ENCODE measurements at regions not wholly inside any gene's neighbourhood (a gene's known extent, or its start where the extent isn't known, plus 50 kb on each side); places are given as distances from the start of the nearest gene placed in this dataset.

DNA sequence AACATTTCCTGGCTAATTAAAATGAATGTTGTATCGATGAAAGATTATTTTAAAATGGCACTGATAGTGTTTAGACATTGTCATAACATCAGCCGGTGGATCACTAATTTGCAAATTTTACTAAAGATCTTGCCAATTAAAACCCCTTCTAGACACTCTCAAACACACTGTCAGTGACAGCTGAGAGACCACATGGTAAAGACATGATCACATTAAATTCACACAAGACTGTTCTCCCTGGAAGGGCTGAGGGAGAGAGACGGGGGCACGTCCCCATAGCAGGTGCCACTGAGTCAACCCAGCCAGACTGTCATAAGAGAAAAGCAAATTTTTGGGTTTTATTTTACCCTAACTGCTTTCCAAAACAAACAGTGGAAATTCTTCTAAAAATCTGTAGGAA lies 306.0 kb downstream of the TXNL1 start:
- H3K4me1 ChIP-seq: no peaks in the 10 kb centered on the region
- FAIRE-seq (no peak), ATAC-seq (no peak), DNase-seq (ENCODE audit: low read depth in 1 of 2, low spot score in 1 of 2) (no peak)
- H3K4me3 ChIP-seq: no peak overlapping the region
- H3K27ac ChIP-seq: no peak overlapping the region
- H3K9me3 ChIP-seq: no peaks in the 10 kb centered on the region
- CTCF ChIA-PET: interaction anchor here (0.6 kb wide), 1 partner anchor 1666 kb away, joined by 3 read pairs; no protein-coding TSS in a partner anchor
- POLR2A ChIA-PET: no interaction called here
- TF ChIP-seq CTCF (IDR thresholded peaks at IDR 0.05): no peak
- TF ChIP-seq RCOR1 (IDR thresholded peaks at IDR 0.05; ENCODE audit: low read depth, low read length): no peak
- no peak for TF ChIP-seq HEYL (CRISPR knock-in tag; IDR thresholded peaks at IDR 0.05)
- TF ChIP-seq HOXB13 (CRISPR knock-in tag; IDR thresholded peaks at IDR 0.05; ENCODE audit: low read depth): no peak
- TF ChIP-seq JUNB (IDR thresholded peaks at IDR 0.05): no peak
- H3K4me2 ChIP-seq: no peak overlapping the region
- 79% methylated on average over 4 of the region's 4 CpGs for WGBS (ENCODE audit: missing lambda C conversion rate)

DNA sequence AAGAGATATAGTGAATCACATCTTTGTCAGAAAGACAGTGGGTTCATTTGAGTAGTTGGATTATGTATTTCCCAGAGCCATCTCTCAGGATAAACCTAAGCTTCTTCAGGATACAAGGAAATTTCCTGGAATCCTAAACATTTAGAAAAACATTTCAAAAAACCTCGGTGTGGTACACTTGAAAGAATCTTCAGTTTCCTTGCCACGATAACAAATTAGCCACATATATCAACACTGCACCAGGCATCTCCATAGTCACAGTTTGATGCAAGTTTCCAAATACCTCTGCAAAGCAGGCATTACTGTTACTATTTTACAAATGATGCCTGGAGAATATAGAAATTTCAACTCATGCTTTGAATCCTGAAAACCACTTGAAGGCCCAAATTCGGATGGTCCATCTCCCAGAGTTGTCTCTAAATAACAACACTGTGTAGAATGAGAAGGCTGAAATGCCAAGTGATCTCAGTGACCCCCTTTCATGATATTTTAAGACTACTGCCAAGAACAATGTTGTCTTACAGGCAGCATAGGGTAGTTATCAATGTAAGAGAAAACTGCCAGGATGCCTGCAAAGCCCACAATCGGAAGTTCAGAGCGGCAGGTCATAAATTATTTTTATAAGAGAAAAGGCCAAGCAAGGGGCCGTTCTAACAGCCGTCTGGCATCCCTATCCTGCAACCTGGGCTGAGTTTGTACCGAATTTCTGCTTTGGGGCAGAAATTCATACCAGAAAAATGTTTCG lies 307.9 kb downstream of the TXNL1 start:
- no peak overlapping the region for H3K27ac ChIP-seq
- no peak overlapping the region for H3K4me3 ChIP-seq
- FAIRE-seq (no peak), ATAC-seq (no peak), DNase-seq (ENCODE audit: low read depth in 1 of 2, low spot score in 1 of 2) (no peak)
- TF ChIP-seq POLR2A (IDR thresholded peaks at IDR 0.05; ENCODE audit: low read length): no peak
- no peak for TF ChIP-seq PBX3 (IDR thresholded peaks at IDR 0.05)
- TF ChIP-seq RAD21 (conservative IDR thresholded peaks at IDR 0.05 in 1 of 2, IDR thresholded peaks at IDR 0.05 in 1 of 2): no peak
- TF ChIP-seq SREBF2 (IDR thresholded peaks at IDR 0.05): no peak
- TF ChIP-seq EHMT2 (IDR thresholded peaks at IDR 0.05; ENCODE audit: low read depth): no peak
- TF ChIP-seq, protein P1, sequence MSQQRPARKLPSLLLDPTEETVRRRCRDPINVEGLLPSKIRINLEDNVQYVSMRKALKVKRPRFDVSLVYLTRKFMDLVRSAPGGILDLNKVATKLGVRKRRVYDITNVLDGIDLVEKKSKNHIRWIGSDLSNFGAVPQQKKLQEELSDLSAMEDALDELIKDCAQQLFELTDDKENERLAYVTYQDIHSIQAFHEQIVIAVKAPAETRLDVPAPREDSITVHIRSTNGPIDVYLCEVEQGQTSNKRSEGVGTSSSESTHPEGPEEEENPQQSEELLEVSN (IDR thresholded peaks at IDR 0.05; ENCODE audit: borderline replicate concordance, low read depth): no peak
- no peak for TF ChIP-seq MAZ (IDR thresholded peaks at IDR 0.05; ENCODE audit: borderline replicate concordance, low read depth, low read length)
- no peak for TF ChIP-seq BCL3 (IDR thresholded peaks at IDR 0.05)
- no peak for TF ChIP-seq RFX5 (IDR thresholded peaks at IDR 0.05)
- TF ChIP-seq ZFP36 (IDR thresholded peaks at IDR 0.05; ENCODE audit: borderline replicate concordance, partially characterized antibody): no peak
- no peak for TF ChIP-seq ZSCAN20 (CRISPR knock-in tag; IDR thresholded peaks at IDR 0.05)
- 40% methylated on average over 9 of the region's 9 CpGs for WGBS (ENCODE audit: missing lambda C conversion rate)
- no peak overlapping the region for H3K4me2 ChIP-seq
- ChIA-PET CTCF (interaction anchor here (1.0 kb wide), 1 partner anchor 246 kb away, joined by 3 read pairs; no protein-coding TSS in a partner anchor), POLR2A (no interaction called here)
- H3K9me3 ChIP-seq: no peaks in the 10 kb centered on the region
- H3K4me1 ChIP-seq: no peaks in the 10 kb centered on the region

- H3K4me3 ChIP-seq: no peak overlapping the region
- WGBS (ENCODE audit: missing lambda C conversion rate): 53% methylated on average over 1 of the region's 1 CpG
- FAIRE-seq: no peak
- H3K9me3 ChIP-seq: no peaks in the 10 kb centered on the region
- no peak for ATAC-seq
- DNase-seq (ENCODE audit: low read depth in 1 of 2, low spot score in 1 of 2): no peak
- POLR2A ChIA-PET: no interaction called here
- no peak overlapping the region for H3K27ac ChIP-seq
- H3K4me2 ChIP-seq: no peak overlapping the region
- CTCF ChIA-PET: interaction anchor here (1.0 kb wide), 1 partner anchor 247 kb away, joined by 3 read pairs; no protein-coding TSS in a partner anchor
- no peaks in the 10 kb centered on the region for H3K4me1 ChIP-seq
- TF ChIP-seq, protein P2, sequence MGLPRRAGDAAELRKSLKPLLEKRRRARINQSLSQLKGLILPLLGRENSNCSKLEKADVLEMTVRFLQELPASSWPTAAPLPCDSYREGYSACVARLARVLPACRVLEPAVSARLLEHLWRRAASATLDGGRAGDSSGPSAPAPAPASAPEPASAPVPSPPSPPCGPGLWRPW (IDR thresholded peaks at IDR 0.05): no peak
- TF ChIP-seq EP300 (IDR thresholded peaks at IDR 0.05) (no peak), NR3C1 (IDR thresholded peaks at IDR 0.05) (no peak), JUN (IDR thresholded peaks at IDR 0.05) (no peak), HOXA7 (CRISPR knock-in tag; IDR thresholded peaks at IDR 0.05) (no peak), NPAS2 (CRISPR knock-in tag; IDR thresholded peaks at IDR 0.05; ENCODE audit: borderline replicate concordance) (no peak)
Observed at GRCh38 chr18:56329536-56329935, 308.9 kb downstream of the TXNL1 start.
